WI38 (cell line): ENCODE measurements at regions not wholly inside any gene's neighbourhood (a gene's known extent, or its start where the extent isn't known, plus 50 kb on each side); places are given as distances from the start of the nearest gene placed in this dataset.
"Not testable (repeated sequence)": the region's sequence is repeated elsewhere in the genome, so short reads cannot be mapped to it uniquely, and the experiment has no call there.

ENCODE experiments used
- H3K4me3 ChIP-seq: 2 replicates; pipeline ENCODE4 v1.5.1; 2011; ENCODE audit warnings: low read depth, mild to moderate bottlenecking, control low read depth, low read length
- CTCF ChIP-seq: IDR thresholded peaks from 2 replicates; pipeline ENCODE4 v1.5.1; 2012; ENCODE audit warnings: low read depth, mild to moderate bottlenecking, control low read depth, low read length

DNA sequence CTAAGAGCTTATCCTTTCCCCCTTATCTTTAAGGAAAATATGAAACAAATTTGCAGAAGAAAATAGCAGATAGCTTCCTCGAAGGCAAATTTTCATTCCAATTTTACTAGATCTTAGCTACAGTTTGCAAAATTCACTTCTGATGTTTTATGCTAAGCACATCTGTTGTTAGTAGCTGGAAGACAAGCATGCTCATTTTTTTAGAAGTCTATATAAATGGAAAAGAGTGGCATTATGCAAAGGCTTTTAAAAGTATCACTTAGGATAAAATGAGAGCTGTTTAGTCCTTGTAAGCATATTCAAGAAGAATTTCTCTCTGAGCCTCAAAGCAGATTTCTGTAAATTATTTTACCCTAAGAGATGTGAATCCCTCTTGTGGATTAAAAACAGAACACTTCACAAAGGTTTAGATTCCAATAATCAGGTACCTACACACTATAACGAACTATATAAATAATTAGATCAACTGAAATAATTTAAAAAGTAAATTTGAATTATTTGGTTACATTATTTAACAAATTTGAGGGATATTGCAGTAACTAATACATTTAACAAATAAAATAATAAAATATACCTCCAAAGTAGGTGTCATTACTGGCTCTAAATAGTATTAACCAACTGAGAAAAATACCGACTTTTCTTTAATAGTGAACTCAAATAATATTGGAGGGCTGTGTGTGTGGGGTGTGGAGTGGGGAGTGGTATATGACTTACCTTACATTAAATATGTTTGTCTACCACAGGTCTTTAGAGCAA, 307.1 kb downstream of the SEMA3D start:
- H3K4me3 ChIP-seq: no peak overlapping the region
- TF ChIP-seq CTCF: no peak

GRCh38 chr7:84877943-84878570, 308.8 kb downstream of the SEMA3D start:
- TF ChIP-seq CTCF: no peak
- no peak overlapping the region for H3K4me3 ChIP-seq

DNA sequence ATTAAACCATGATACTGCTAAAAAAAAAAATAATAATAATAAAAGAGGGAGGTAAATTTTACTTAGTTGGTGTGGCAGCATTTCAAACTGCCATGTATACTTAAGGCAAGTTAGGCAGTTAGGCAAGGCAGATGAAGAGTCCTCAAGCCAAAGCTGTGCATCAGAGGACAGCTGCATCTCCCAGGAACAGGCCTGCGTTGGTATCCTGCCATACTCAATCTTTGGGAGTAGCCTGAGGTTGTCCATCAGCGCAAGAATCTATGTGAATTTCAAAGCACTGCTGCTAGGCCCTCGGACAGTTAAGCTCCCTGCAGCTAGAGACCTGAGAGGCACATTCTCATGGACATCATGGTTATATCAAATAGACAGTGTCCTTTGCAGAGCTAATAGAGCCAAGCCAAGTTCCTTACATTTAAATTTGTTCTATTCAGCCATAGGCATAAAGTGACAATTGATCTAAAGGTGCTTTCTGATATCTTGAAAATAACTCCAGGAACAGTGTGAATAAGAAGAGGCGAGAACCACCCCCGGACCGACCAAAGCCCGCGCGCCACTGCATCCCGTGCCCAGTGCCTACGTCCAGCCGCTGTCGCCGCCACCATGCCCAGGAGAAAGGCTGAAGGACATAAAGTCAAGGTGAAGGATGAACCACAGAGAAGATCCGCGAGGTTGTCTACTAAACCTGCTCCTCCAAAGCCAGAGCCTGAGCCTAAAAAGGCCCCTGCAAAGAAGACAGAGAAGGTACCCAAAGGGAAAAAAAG, 310.6 kb downstream of the SEMA3D start:
- H3K4me3 ChIP-seq: no peak overlapping the region
- TF ChIP-seq CTCF: no peak

- H3K4me3 ChIP-seq: no peak overlapping the region
- TF ChIP-seq CTCF: no peak
These were observed 321.3 kb downstream of the SEMA3D start for GRCh38 chr7:84865560-84865959.

GRCh38 chr7:84857336-84857735, 329.5 kb downstream of the SEMA3D start:
- H3K4me3 ChIP-seq: no peak overlapping the region
- no peak for TF ChIP-seq CTCF

DNA sequence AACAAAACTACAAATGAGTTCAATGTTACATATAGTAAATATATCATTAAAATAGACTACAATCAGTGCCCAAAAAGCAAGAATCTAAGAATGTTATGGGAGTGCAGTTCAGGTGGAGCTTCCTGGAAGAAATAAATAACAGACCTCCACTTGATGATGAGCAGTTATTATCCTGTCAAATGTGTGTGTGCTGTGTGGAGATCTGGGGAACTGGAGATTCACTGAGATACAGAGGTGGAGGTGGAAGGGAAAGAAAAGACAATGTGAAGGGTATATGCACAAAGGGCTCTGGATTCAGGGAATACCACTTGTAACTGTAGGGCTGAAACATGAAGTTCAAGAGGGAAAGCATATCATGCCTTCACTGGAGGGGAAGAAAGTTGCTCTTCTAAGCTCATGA, 331.1 kb downstream of the SEMA3D start:
- H3K4me3 ChIP-seq: no peak overlapping the region
- no peak for TF ChIP-seq CTCF

DNA sequence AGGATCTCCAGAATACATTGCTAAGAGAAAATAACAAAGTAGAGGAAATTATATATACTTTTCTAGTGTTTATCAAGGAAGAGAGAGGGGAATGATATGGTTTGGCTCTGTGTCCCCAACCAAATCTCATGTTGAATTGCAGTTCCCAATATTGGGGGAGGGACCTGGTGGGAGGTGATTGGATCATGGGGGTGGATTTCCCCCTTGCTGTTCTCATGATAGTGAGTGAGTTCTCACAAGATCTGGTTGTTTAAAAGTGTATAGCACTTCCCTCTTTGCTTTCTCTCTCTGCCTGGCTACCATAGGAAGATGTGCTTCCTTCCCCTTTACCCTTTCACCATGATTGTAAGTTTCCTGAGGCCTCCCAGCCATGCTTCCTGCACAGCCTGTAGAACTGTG, 337.9 kb downstream of the SEMA3D start:
- H3K4me3 ChIP-seq: not testable (repeated sequence)
